ENCODE measurements at regions not wholly inside any gene's neighbourhood (a gene's known extent, or its start where the extent isn't known, plus 50 kb on each side); places are given as distances from the start of the nearest gene placed in this dataset.

DNA sequence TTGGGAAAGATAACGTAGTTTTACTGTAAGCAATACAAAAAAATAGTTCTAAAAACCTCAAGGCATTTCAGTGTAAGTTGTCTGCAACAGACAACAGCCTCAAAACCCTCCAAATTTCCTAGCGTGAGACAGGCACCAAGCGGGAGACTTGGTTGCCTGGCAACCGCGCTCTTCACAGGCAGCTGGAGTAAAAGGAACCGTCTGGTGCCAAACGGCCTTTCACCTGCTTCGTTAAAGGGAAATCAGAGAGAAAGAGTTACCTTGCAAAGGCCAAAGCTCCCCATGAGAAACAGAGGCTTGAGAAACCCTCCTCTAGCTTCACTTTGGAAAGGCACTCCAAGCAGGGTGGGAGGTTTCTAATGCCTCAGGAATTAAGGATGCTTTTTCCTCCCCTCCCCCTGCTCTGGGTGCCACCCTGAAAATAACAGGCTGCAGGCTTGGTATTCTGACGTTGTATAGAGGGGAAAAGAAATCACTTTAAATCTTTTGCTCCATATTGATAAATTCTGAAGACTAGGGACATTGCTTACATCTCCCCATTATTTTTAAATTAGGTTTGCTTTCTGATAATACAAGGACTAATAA lies 129.7 kb upstream of the UFL1 start:
- no peak for TF ChIP-seq CTCF (IDR thresholded peaks at IDR 0.05; ENCODE audit: low read length)
- TF ChIP-seq EZH2 (IDR thresholded peaks at IDR 0.05; ENCODE audit: borderline replicate concordance, low read length): no peak
